ENCODE measurements at regions not wholly inside any gene's neighbourhood (a gene's known extent, or its start where the extent isn't known, plus 50 kb on each side); places are given as distances from the start of the nearest gene placed in this dataset.

DNA sequence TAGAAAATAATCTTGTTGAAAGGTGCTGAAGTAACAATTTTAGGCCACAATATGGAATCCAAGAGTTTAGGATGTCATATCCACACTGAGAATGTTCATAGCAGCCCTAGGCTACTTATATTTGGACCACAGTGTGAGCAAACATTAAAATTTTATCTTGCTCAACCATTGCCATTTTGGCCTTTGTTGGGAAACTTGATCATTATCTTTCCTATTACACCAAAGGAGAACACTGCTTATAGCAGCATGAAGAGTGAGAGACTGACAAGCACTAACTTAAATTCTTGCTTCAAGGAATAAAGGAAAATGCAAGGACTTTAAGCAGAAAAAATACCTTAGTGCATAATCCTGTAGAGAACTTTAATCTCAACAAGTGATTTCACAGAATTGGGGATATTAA is 86.3 kb upstream of the LRRTM4 start:
- TF ChIP-seq, protein P1, sequence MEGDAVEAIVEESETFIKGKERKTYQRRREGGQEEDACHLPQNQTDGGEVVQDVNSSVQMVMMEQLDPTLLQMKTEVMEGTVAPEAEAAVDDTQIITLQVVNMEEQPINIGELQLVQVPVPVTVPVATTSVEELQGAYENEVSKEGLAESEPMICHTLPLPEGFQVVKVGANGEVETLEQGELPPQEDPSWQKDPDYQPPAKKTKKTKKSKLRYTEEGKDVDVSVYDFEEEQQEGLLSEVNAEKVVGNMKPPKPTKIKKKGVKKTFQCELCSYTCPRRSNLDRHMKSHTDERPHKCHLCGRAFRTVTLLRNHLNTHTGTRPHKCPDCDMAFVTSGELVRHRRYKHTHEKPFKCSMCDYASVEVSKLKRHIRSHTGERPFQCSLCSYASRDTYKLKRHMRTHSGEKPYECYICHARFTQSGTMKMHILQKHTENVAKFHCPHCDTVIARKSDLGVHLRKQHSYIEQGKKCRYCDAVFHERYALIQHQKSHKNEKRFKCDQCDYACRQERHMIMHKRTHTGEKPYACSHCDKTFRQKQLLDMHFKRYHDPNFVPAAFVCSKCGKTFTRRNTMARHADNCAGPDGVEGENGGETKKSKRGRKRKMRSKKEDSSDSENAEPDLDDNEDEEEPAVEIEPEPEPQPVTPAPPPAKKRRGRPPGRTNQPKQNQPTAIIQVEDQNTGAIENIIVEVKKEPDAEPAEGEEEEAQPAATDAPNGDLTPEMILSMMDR (IDR thresholded peaks at IDR 0.05): no peak
- no peak for TF ChIP-seq ZFX (IDR thresholded peaks at IDR 0.05; ENCODE audit: borderline replicate concordance)
- no peak overlapping the region for H3K27ac ChIP-seq

DNA sequence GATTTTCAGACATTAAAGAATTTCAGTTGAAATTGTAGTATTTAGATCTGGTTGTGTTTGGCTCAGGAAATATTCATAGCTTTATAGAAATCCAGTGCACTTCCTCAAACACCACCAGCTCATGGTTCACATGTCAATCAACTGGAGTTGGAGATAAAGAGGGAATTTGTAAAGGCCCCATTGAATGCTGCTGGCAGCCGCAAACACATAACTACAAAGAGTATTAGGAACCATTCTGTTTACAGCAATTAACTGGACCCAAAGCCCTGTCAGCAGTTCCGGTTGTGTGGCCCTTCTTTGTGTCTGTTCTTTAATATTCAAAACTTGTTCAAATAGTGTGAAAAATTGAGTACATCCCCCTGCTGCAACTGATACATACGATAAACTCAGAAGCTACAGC is 107.4 kb upstream of the LRRTM4 start:
- no peak overlapping the region for H3K27ac ChIP-seq
- no peak for TF ChIP-seq ZFX (IDR thresholded peaks at IDR 0.05; ENCODE audit: borderline replicate concordance)
- TF ChIP-seq, protein P1 (IDR thresholded peaks at IDR 0.05): no peak

DNA sequence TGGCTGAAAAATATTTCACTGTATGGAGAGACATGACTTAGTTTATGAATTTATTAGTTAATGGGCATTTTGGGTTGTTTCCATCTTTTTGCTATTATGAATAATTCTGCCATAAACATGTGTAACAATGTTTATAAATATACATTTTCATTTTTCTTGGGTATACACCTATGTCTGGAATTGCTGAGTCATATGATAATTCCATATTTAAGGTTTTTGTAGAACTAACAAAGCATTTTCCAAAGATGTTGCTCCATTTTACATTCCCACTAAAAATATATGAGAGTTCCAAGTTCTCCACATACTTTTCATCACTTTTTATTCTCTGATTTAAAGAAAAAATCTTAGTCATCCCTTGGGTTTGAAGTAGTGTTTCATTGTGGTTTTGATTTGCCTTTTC is 108.8 kb upstream of the LRRTM4 start:
- H3K27ac ChIP-seq: no peak overlapping the region
- TF ChIP-seq, protein P1 (IDR thresholded peaks at IDR 0.05): no peak
- no peak for TF ChIP-seq ZFX (IDR thresholded peaks at IDR 0.05; ENCODE audit: borderline replicate concordance)

DNA sequence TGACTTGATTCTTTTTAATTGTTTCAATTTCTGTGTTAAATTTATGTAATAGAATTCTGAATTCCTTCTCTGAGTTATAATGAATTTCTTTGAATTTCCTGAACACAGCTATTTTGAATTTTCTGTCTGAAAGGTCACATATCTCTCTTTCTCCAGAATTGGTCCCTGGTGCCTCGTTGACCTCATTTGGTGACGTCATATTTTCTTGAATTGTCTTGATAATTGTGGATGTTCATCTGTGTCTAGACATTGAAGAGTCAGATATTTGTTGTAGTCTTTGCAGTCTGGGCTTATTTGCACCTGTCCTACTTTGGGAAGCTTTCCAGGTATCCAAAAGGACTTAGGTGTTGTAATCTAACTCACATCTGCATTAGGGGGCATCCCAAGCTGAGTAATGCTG is 111.4 kb upstream of the LRRTM4 start:
- no peak for TF ChIP-seq ZFX (IDR thresholded peaks at IDR 0.05; ENCODE audit: borderline replicate concordance)
- TF ChIP-seq, protein P1 (IDR thresholded peaks at IDR 0.05): no peak
- H3K27ac ChIP-seq: no peak overlapping the region

DNA sequence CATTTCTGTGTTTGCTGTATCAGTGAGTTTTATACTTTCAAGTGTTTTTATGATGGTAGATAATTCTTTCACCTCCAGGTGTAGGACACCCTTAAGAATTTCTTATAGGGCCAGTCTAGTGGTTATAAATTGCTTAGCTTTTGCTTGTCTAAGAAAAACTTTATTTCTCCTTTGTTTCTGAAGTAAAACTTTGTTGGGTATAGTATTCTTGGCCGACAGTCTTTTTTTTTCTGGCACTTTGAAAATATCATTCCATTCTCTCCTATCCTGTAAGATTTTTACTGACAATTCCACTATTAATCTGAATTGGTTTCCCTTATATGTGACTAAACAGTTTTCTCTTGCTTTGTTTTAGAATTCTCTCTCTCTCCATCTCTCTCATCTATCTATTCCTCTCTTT is 118.7 kb upstream of the LRRTM4 start:
- H3K27ac ChIP-seq: no peak overlapping the region
- TF ChIP-seq ZFX (IDR thresholded peaks at IDR 0.05; ENCODE audit: borderline replicate concordance): no peak
- TF ChIP-seq, protein P1 (IDR thresholded peaks at IDR 0.05): no peak

DNA sequence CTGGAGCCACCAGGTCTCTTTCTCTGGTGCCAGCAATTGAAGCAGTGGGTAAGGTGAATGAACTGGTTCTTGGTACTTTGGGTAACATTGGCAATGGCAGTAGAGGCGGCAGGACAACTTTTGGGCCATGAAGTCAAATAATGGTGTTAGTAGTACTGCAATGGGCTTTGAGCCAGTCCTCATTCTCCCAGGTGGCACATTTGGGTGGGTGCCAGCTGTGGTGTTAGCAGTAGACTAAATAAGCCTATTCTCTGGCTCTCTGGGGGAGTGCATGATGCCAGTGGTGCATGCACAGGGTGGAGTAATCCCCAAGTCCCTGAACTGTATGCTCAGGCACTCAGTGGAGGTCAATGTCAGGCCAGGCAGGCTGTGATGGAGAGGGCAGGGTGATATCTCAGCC is 120.2 kb upstream of the LRRTM4 start:
- H3K27ac ChIP-seq: no peak overlapping the region
- TF ChIP-seq ZFX (IDR thresholded peaks at IDR 0.05; ENCODE audit: borderline replicate concordance): no peak
- TF ChIP-seq, protein P1 (IDR thresholded peaks at IDR 0.05): no peak

DNA sequence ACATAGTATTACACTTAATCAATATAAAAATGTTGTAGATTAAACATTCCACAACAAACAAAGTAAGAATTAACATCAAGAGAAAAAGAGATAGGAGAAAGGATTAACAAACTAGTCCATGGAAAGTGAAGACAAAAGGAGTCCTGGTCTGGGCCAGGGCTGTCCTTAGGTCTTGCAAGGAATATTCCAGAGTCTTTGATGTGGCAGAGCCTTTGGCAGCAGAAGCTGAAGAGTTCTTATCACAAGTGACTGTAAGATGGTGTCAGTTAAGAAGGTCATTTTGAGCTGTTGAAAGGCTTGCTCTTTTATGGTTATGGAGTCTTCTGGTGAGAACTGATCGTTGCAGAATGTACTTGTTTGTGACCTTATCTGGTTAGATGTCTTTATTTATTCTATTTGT is 127.7 kb upstream of the LRRTM4 start:
- TF ChIP-seq, protein P1 (IDR thresholded peaks at IDR 0.05): no peak
- TF ChIP-seq ZFX (IDR thresholded peaks at IDR 0.05; ENCODE audit: borderline replicate concordance): no peak
- no peak overlapping the region for H3K27ac ChIP-seq
